ENCODE measurements at regions not wholly inside any gene's neighbourhood (a gene's known extent, or its start where the extent isn't known, plus 50 kb on each side); places are given as distances from the start of the nearest gene placed in this dataset.

- Histone ChIP-seq H3K4me2 (ENCODE audit: low read depth, low read length, poor library complexity, severe bottlenecking) (no peak overlapping the region), H3K4me1 (ENCODE audit: insufficient read depth, low read length, poor library complexity, severe bottlenecking) (peaks cover 4% of the 10 kb centered on the region), H4K20me1 (ENCODE audit: insufficient read depth, low read length, poor library complexity, severe bottlenecking) (no peaks in the 10 kb centered on the region), H3K9ac (ENCODE audit: low read depth, low read length, poor library complexity, severe bottlenecking) (no peak overlapping the region), H3K9me3 (ENCODE audit: insufficient read depth, low read depth, low read length) (no peaks in the 10 kb centered on the region), H3K36me3 (ENCODE audit: insufficient read depth, low read length) (no peaks in the 10 kb centered on the region), H2AFZ (ENCODE audit: low read length) (no peak overlapping the region), H3K79me2 (ENCODE audit: insufficient read depth, low read length) (no peaks in the 10 kb centered on the region), H3K4me3 (ENCODE audit: low read length, poor library complexity, severe bottlenecking) (no peak overlapping the region), H3K9me2 (replicated peaks; ENCODE audit: low read depth, low read length) (no peaks in the 10 kb centered on the region), H3K27me3 (ENCODE audit: insufficient read depth, low read length, poor library complexity, severe bottlenecking) (no peaks in the 10 kb centered on the region), H3F3A (ENCODE audit: low read depth) (no peaks in the 10 kb centered on the region)
- TF ChIP-seq EZH2phosphoT487 (IDR thresholded peaks at IDR 0.05; ENCODE audit: borderline replicate concordance) = no peak
These were observed 52.3 kb upstream of the SLC4A7 start for GRCh38 chr3:27536491-27536890.

GRCh38 chr3:27535809-27536392, 51.7 kb upstream of the SLC4A7 start:
- H3K4me1 ChIP-seq (ENCODE audit: insufficient read depth, low read length, poor library complexity, severe bottlenecking) = peaks cover 4% of the 10 kb centered on the region
- H3K27me3 ChIP-seq (ENCODE audit: insufficient read depth, low read length, poor library complexity, severe bottlenecking) = no peaks in the 10 kb centered on the region
- no peaks in the 10 kb centered on the region for H3K79me2 ChIP-seq (ENCODE audit: insufficient read depth, low read length)
- no peaks in the 10 kb centered on the region for H3F3A ChIP-seq (ENCODE audit: low read depth)
- H2AFZ ChIP-seq (ENCODE audit: low read length) = no peak overlapping the region
- H3K9ac ChIP-seq (ENCODE audit: low read depth, low read length, poor library complexity, severe bottlenecking) = no peak overlapping the region
- no peaks in the 10 kb centered on the region for H3K36me3 ChIP-seq (ENCODE audit: insufficient read depth, low read length)
- H3K9me2 ChIP-seq (replicated peaks; ENCODE audit: low read depth, low read length) = no peaks in the 10 kb centered on the region
- TF ChIP-seq EZH2phosphoT487 (IDR thresholded peaks at IDR 0.05; ENCODE audit: borderline replicate concordance) (no peak), CTCF (conservative IDR thresholded peaks at IDR 0.05; ENCODE audit: low read length) (no peak)
- no peak overlapping the region for H3K4me2 ChIP-seq (ENCODE audit: low read depth, low read length, poor library complexity, severe bottlenecking)
- H4K20me1 ChIP-seq (ENCODE audit: insufficient read depth, low read length, poor library complexity, severe bottlenecking) = no peaks in the 10 kb centered on the region
- no peaks in the 10 kb centered on the region for H3K9me3 ChIP-seq (ENCODE audit: insufficient read depth, low read depth, low read length)
- no peak overlapping the region for H3K4me3 ChIP-seq (ENCODE audit: low read length, poor library complexity, severe bottlenecking)

GRCh38 chr3:27533718-27534573, 49.8 kb upstream of the SLC4A7 start:
- no peaks in the 10 kb centered on the region for H4K20me1 ChIP-seq (ENCODE audit: insufficient read depth, low read length, poor library complexity, severe bottlenecking)
- H3K4me1 ChIP-seq (ENCODE audit: insufficient read depth, low read length, poor library complexity, severe bottlenecking) = peaks cover 4% of the 10 kb centered on the region
- no peak overlapping the region for H2AFZ ChIP-seq (ENCODE audit: low read length)
- H3K9me2 ChIP-seq (replicated peaks; ENCODE audit: low read depth, low read length) = no peaks in the 10 kb centered on the region
- no peaks in the 10 kb centered on the region for H3K36me3 ChIP-seq (ENCODE audit: insufficient read depth, low read length)
- no peak overlapping the region for H3K9ac ChIP-seq (ENCODE audit: low read depth, low read length, poor library complexity, severe bottlenecking)
- H3K9me3 ChIP-seq (ENCODE audit: insufficient read depth, low read depth, low read length) = no peaks in the 10 kb centered on the region
- no peaks in the 10 kb centered on the region for H3F3A ChIP-seq (ENCODE audit: low read depth)
- no peak overlapping the region for H3K4me3 ChIP-seq (ENCODE audit: low read length, poor library complexity, severe bottlenecking)
- TF ChIP-seq CTCF (conservative IDR thresholded peaks at IDR 0.05; ENCODE audit: low read length) (no peak), EZH2phosphoT487 (IDR thresholded peaks at IDR 0.05; ENCODE audit: borderline replicate concordance) (no peak)
- no peaks in the 10 kb centered on the region for H3K27me3 ChIP-seq (ENCODE audit: insufficient read depth, low read length, poor library complexity, severe bottlenecking)
- H3K79me2 ChIP-seq (ENCODE audit: insufficient read depth, low read length) = no peaks in the 10 kb centered on the region
- H3K4me2 ChIP-seq (ENCODE audit: low read depth, low read length, poor library complexity, severe bottlenecking) = no peak overlapping the region
